Activated CD4-positive, alpha-beta memory T cell treated with anti-CD3 and anti-CD28 coated beads for 36 hours (primary cell): ENCODE measurements at regions not wholly inside any gene's neighbourhood (a gene's known extent, or its start where the extent isn't known, plus 50 kb on each side); places are given as distances from the start of the nearest gene placed in this dataset.
"Not testable (repeated sequence)": the region's sequence is repeated elsewhere in the genome, so short reads cannot be mapped to it uniquely, and the experiment has no call there.

Experiments
- CTCF ChIA-PET: fragments of 350-600 bp; sonication (Branson Sonifier 250); formaldehyde crosslinking; loops from one replicate; lab custom pipeline; 2021; ENCODE audit warnings: antibody characterized with exemption, inconsistent platforms; lab: Charles Lee
- POLR2A ChIA-PET: fragments of 350-600 bp; sonication (Branson Sonifier 250); formaldehyde crosslinking; loops from one replicate; lab custom pipeline; 2021; ENCODE audit warnings: antibody characterized with exemption; lab: Charles Lee
- DNase-seq: peaks from one replicate; pipeline ENCODE4 v3.0.0-alpha.2; 2020
- H3K27ac Mint-ChIP-seq: one replicate; pipeline ENCODE4 v1.8.0; 2021; ENCODE audit warnings: mixed read lengths
- H3K27me3 Mint-ChIP-seq: one replicate; pipeline ENCODE4 v1.8.0; 2021; ENCODE audit warnings: mixed read lengths
- H3K36me3 Mint-ChIP-seq: one replicate; pipeline ENCODE4 v1.8.0; 2021; ENCODE audit warnings: mixed read lengths
- H3K4me1 Mint-ChIP-seq: one replicate; pipeline ENCODE4 v1.8.0; 2021; ENCODE audit warnings: low read depth, mixed read lengths
- H3K4me3 Mint-ChIP-seq: one replicate; pipeline ENCODE4 v1.8.0; 2021; ENCODE audit warnings: mild to moderate bottlenecking, mixed read lengths
- H3K9me3 Mint-ChIP-seq: one replicate; pipeline ENCODE4 v1.8.0; 2021; ENCODE audit warnings: mixed read lengths
- intact Hi-C: fragments of 100-400 bp; cut with micrococcal nuclease; formaldehyde crosslinking; loops from one replicate; pipeline ENCODE4 v1.15.1; 2023

DNA sequence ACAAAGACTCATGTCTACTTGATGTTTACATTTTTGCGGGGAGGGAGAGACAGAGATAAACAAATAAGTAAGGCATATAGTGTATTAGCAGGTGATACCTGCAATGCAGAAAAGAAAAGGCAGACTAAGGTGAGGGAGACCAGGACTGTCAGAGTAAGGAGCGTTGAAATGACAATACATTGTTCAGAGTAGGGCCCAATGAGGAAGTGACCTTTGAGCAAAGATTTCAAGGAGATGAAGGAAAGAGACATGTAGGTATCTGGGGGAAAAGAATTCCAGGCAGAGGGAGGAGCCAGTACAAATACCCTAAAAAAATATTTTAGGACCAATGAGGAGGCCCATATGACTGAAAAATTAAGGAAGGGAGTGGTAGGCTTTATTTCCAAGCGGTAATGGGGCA lies 162.7 kb upstream of the PRSS1 start:
- Mint-ChIP-seq H3K27me3 (no peaks in the 10 kb centered on the region), H3K4me1 (peaks cover 11% of the 10 kb centered on the region), H3K36me3 (no peaks in the 10 kb centered on the region), H3K9me3 (no peaks in the 10 kb centered on the region), H3K4me3 (no peak overlapping the region), H3K27ac (no peak overlapping the region)
- intact Hi-C loops, result loop anchor here (1.0 kb wide), 2 partner anchors 28 to 51 kb away; no protein-coding TSS in a partner anchor
- CTCF ChIA-PET, result interaction anchor here (1.2 to 2.8 kb wide), 7 partner anchors 11 to 129 kb away, joined by 3 to 22 read pairs (median 7); no protein-coding TSS in a partner anchor
- POLR2A ChIA-PET, result no interaction called here
- no peak for DNase-seq

DNA sequence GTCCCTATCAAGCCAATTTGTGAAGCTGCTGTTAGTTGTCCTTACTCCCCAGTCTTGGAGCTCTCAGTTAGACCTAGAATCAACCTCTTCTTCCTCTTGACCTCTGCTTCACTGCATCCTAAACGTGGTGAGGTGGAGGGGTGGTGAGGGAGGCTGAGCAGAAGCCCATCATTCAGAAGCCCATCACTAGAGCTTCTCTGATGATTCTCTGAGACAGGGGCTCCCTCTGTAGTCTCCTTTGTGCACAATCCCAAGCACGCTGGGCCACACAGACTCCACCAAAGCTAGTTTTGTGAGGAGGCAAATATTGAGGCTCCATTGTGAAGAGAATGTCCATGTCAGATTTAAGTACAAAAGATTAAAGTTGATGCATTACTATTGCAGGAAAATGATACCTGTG lies 163.8 kb upstream of the PRSS1 start:
- Mint-ChIP-seq H3K36me3 (no peaks in the 10 kb centered on the region), H3K27me3 (no peaks in the 10 kb centered on the region), H3K4me3 (no peak overlapping the region), H3K9me3 (no peaks in the 10 kb centered on the region), H3K4me1 (peaks cover 22% of the 10 kb centered on the region), H3K27ac (no peak overlapping the region)
- CTCF ChIA-PET, result interaction anchor here (1.4 to 3.8 kb wide), 2 partner anchors 27 to 50 kb away, joined by 6 to 22 read pairs; no protein-coding TSS in a partner anchor
- no peak for DNase-seq
- intact Hi-C loops, result no loop called here
- POLR2A ChIA-PET, result no interaction called here

DNA sequence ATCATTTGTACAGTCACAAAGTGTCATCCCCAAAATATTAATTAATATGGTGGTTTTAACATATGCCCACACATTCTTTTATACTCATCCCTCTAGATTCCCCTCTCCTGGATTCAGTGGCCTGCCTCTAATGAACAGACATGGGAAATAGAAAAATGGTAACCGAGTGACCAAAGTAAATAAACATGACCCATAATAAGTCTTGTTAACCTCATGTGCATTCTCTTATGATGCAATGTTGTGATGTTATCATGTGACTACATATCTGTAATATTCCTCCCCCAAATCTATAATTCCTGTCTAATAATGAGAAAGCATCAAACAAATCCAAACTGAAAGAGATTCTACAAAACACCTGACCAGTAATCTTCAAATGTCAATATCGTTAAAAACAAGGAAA lies 164.5 kb upstream of the PRSS1 start:
- POLR2A ChIA-PET, result interaction anchor here (0.6 kb wide), 1 partner anchor 705 kb away, joined by 5 read pairs; no protein-coding TSS in a partner anchor
- Mint-ChIP-seq H3K9me3 (no peaks in the 10 kb centered on the region), H3K27ac (no peak overlapping the region), H3K4me1 (peaks cover 27% of the 10 kb centered on the region), H3K36me3 (no peaks in the 10 kb centered on the region), H3K4me3 (no peak overlapping the region), H3K27me3 (no peaks in the 10 kb centered on the region)
- no peak for DNase-seq
- CTCF ChIA-PET, result interaction anchor here (1.3 to 3.8 kb wide), 3 partner anchors 19 to 50 kb away, joined by 4 to 22 read pairs (median 6); no protein-coding TSS in a partner anchor
- intact Hi-C loops, result no loop called here

DNA sequence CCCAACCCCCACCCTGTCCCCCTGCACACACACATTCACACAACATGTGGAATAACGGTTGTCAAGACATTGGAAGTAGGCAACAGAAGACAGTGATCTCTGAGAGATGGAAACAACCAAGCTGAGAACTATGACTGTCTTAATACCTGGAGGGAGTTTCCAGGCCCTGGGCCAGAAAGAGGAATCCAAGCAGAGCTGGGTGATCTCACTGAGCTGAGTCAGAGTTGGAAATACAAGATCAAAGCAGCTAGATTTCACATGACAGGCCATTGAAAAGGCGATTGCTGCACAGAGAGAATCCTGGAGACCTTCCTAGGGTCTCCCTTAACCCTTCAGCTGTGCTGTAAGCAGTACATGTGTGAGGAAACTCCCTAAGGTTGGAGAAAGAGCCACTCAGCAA lies 165.8 kb upstream of the PRSS1 start:
- intact Hi-C loops, result loop anchor here (1.0 kb wide), 1 partner anchor 223 kb away; no protein-coding TSS in a partner anchor
- Mint-ChIP-seq H3K4me1 (peaks cover 30% of the 10 kb centered on the region), H3K27ac (no peak overlapping the region), H3K36me3 (no peaks in the 10 kb centered on the region), H3K27me3 (no peaks in the 10 kb centered on the region), H3K9me3 (no peaks in the 10 kb centered on the region), H3K4me3 (no peak overlapping the region)
- POLR2A ChIA-PET, result no interaction called here
- CTCF ChIA-PET, result interaction anchor here (1.1 to 3.8 kb wide), 6 partner anchors 8 to 657 kb away, joined by 3 to 22 read pairs (median 4); no protein-coding TSS in a partner anchor
- peak; percentile 65 for DNase-seq

DNA sequence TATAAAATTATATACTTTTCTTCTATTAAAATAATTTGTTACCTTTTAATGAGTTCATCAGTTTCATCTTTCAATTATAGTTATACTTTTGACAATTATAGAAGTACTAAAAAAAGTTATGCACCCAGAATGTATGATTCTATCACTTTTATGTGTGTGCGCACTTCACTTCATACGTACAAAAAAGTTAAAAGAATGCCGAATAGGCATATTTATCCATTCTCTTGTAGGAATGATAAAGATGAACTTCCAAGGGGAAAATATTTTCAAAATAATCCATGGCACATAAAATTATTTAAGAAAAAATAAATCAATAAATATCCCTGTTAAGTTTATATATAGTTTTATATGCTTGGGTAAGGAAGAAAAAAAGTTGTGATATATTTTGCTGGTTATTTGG lies 166.9 kb upstream of the PRSS1 start:
- Mint-ChIP-seq H3K27ac (no peak overlapping the region), H3K27me3 (no peaks in the 10 kb centered on the region), H3K4me3 (no peak overlapping the region), H3K9me3 (no peaks in the 10 kb centered on the region), H3K4me1 (peaks cover 30% of the 10 kb centered on the region), H3K36me3 (no peaks in the 10 kb centered on the region)
- ChIA-PET CTCF (interaction anchor here (1.1 to 3.8 kb wide), 5 partner anchors 9 to 658 kb away, joined by 3 to 22 read pairs (median 4); no protein-coding TSS in a partner anchor), POLR2A (interaction anchor here (0.7 kb wide), 1 partner anchor 52 kb away, joined by 3 read pairs; no protein-coding TSS in a partner anchor)
- intact Hi-C loops, result no loop called here
- DNase-seq, result no peak

DNA sequence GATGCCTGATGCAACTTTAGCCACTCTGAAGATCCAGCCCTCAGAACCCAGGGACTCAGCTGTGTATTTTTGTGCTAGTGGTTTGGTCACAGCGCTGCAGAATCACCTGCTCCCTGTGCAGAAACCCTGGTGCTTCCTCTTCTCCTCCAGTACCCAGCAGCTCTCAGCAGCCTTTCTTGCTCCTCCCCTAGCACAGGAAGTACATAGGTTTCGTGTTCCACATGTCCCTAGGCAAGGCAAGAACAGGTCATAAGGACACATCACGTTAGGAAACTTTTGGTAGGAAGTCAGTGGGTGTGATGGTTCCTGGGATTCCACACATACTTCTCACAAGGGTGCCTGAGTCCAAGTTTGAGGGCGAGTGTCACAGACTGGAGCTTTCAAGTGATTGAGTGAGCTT lies 167.9 kb upstream of the PRSS1 start:
- Mint-ChIP-seq H3K27me3 (no peaks in the 10 kb centered on the region), H3K4me3 (peak overlapping the region; percentile 35), H3K9me3 (no peaks in the 10 kb centered on the region), H3K27ac (peak overlapping the region; percentile 57), H3K36me3 (no peaks in the 10 kb centered on the region), H3K4me1 (peaks cover 30% of the 10 kb centered on the region)
- POLR2A ChIA-PET, result no interaction called here
- intact Hi-C loops, result no loop called here
- DNase-seq, result peak; percentile 41
- CTCF ChIA-PET, result interaction anchor here (1.8 to 3.1 kb wide), 2 partner anchors 23 kb away, joined by 4 to 10 read pairs; no protein-coding TSS in a partner anchor

DNA sequence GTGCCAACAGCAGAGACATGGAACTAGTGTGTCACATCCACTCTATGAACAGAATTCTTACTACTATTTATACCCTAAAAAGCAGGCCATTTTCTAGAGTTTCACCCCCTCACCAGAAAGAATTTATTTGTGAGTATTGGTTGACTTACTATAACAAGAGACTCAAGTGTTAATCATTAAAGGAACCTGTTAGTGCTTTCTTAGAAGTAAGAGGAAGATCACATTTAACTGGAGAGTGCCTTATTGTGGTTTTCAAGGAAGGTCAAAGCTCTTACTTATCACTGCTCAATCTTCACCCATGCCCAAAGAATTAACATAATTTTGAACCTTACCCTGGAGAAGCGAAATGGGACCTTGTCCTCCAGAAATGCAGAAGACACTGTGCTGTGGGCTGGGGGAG lies 169.3 kb upstream of the PRSS1 start:
- intact Hi-C loops, result no loop called here
- no peak overlapping the region for H3K4me3 Mint-ChIP-seq
- H3K27me3 Mint-ChIP-seq, result no peaks in the 10 kb centered on the region
- no peak for DNase-seq
- H3K4me1 Mint-ChIP-seq, result peaks cover 30% of the 10 kb centered on the region
- peak overlapping the region; percentile 21 for H3K27ac Mint-ChIP-seq
- CTCF ChIA-PET, result interaction anchor here (3.1 kb wide), 1 partner anchor 22 kb away, joined by 10 read pairs; no protein-coding TSS in a partner anchor
- POLR2A ChIA-PET, result no interaction called here
- no peaks in the 10 kb centered on the region for H3K9me3 Mint-ChIP-seq
- H3K36me3 Mint-ChIP-seq, result no peaks in the 10 kb centered on the region

DNA sequence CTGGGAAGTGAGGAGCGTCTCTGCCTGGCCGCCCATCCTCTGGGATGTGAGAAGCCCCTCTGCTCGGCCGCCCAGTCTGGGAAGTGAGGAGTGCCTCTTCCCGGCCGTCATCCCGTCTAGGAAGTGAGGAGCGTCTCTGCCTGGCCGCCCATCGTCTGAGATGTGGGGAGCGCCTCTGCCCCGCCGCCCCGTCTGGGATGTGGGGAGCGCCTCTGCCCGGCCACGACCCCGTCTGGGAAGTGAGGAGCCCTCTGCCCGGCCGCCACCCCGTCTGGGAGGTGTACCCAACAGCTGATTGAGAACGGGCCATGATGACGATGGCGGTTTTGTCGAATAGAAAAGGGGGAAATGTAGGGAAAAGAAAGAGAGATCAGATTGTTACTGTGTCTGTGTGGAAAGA lies 173.9 kb upstream of the PRSS1 start:
- CTCF ChIA-PET, H3K27ac Mint-ChIP-seq, H3K4me1 Mint-ChIP-seq, DNase-seq, intact Hi-C loops, H3K36me3 Mint-ChIP-seq, H3K9me3 Mint-ChIP-seq, H3K27me3 Mint-ChIP-seq, POLR2A ChIA-PET, H3K4me3 Mint-ChIP-seq: not testable (repeated sequence)

DNA sequence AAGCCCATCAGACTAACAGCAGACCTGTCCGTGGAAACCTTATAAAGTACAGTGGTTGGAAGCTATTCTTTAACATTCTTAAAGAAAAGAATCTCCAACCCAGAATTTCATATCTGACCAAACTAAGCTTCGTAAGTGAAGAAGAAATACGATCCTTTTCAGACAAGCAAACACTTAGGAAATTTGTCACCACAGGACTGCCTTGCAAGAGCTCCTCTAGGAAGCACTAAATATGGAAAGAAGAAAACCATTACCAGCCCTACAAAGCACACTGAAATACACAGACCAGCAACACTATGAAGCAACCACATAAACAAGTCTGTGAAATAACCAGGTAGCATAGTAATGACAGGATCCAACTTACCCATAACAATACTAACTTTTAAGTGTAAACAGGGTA lies 177.7 kb upstream of the PRSS1 start:
- no peaks in the 10 kb centered on the region for H3K36me3 Mint-ChIP-seq
- ChIA-PET POLR2A (no interaction called here), CTCF (interaction anchor here (0.7 to 1.4 kb wide), 2 partner anchors 14 to 23 kb away, joined by 3 read pairs; no protein-coding TSS in a partner anchor)
- DNase-seq, result no peak
- H3K27ac Mint-ChIP-seq, result no peak overlapping the region
- H3K4me3 Mint-ChIP-seq, result no peak overlapping the region
- no peaks in the 10 kb centered on the region for H3K4me1 Mint-ChIP-seq
- no peaks in the 10 kb centered on the region for H3K9me3 Mint-ChIP-seq
- no peaks in the 10 kb centered on the region for H3K27me3 Mint-ChIP-seq
- intact Hi-C loops, result no loop called here

DNA sequence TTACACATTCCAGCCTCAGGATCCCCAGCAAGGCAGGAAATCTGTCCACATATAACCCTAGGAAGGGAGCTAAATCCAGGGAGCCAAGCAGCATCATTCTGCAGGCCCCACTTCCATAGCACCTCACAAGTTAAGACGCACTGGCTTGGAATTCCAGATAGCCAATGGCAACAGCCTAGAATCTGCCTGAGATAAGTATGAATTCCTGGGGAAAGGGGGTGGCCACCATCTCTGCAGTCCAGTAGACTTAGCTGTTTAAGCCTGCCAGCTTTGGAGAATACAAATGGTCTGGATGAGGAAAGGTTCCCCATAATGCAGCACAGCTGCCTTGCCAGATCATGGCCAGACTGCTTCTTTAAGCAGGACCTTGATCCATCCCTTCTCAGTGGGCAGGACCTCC lies 179.4 kb upstream of the PRSS1 start:
- Mint-ChIP-seq H3K36me3 (no peaks in the 10 kb centered on the region), H3K27me3 (no peaks in the 10 kb centered on the region), H3K9me3 (no peaks in the 10 kb centered on the region), H3K4me1 (no peaks in the 10 kb centered on the region), H3K4me3 (no peak overlapping the region), H3K27ac (no peak overlapping the region)
- CTCF ChIA-PET, result interaction anchor here (1.0 to 1.4 kb wide), 2 partner anchors 12 to 18 kb away, joined by 3 to 4 read pairs; no protein-coding TSS in a partner anchor
- DNase-seq, result no peak
- intact Hi-C loops, result no loop called here
- POLR2A ChIA-PET, result no interaction called here

DNA sequence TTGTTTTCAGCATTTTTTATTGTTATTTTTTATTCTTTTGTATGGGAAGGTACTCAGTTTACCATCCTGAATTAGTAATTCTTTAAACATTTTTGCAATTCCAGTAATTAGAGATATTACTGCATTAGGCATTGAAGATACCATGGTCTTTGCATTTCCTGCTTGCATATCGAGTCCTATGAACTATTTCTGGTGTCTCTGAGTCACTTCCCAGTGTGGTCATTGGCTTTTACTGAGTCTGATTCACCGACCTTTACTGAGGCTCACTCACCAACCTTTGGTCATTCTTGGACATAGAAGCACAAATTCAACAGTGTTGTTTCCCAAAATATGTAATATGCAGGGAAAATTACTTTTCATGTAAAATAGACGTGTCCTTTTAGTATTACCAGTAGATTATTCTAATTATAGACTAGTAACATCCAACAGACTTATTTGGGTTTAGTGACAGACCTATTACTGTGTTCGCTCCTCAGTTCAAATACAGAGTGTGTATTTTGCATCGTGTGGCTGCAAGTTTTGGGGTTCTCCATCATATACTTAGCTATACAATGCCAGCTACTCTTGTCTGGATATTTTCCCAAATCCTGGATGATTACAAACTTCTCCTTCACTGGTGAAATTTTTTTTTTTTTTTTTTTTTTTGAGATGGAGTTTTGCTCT lies 180.7 kb upstream of the PRSS1 start:
- no peak for DNase-seq
- H3K27me3 Mint-ChIP-seq, result no peaks in the 10 kb centered on the region
- POLR2A ChIA-PET, result no interaction called here
- CTCF ChIA-PET, result interaction anchor here (1.4 kb wide), 1 partner anchor 10 kb away, joined by 6 read pairs; no protein-coding TSS in a partner anchor
- H3K27ac Mint-ChIP-seq, result no peak overlapping the region
- H3K4me3 Mint-ChIP-seq, result no peak overlapping the region
- intact Hi-C loops, result no loop called here
- H3K4me1 Mint-ChIP-seq, result no peaks in the 10 kb centered on the region
- H3K36me3 Mint-ChIP-seq, result no peaks in the 10 kb centered on the region
- H3K9me3 Mint-ChIP-seq, result no peaks in the 10 kb centered on the region

DNA sequence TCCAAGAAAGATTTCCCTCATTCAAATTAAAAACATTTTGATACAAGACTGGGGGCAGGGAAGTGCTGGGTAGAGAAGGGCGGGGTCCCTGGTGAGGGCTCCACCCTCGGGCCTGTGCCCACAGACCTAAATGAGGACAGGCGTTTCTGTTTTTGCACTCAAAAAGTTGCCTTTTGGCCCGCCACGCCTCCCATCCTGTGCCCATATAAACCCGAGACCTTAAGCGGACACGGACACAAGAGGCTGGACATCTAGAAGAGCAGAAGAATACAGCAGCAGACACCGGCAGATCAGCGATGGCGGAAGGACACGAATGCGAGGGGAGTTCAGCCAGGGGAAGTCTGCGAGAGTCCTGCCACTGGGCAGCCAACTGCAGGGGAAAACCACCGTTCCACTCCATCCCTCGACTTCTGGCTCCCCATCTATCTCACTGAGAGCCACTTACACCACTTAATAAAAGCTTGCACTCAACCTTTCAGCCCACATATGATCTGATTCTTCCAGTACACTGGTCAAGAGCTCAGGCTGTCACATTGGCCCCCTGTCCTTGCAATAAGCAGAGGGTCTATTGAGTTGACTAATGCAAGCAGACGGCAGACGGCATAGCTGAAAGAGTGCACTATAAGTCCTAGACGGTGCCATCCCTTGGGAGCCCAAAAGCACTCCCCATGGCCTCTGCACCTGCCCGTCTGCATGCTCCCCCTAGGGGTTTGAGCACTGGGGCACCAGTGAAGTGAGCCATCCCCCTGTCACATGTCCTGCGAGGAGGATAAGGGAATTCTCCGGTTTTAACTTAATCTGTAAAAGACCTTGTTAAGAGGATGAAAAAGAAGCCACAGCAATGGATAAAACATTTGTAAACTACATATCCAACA lies 181.8 kb upstream of the PRSS1 start:
- Mint-ChIP-seq H3K9me3 (no peaks in the 10 kb centered on the region), H3K27ac (no peak overlapping the region), H3K27me3 (no peaks in the 10 kb centered on the region), H3K4me1 (no peaks in the 10 kb centered on the region), H3K36me3 (no peaks in the 10 kb centered on the region), H3K4me3 (no peak overlapping the region)
- POLR2A ChIA-PET, result no interaction called here
- CTCF ChIA-PET, result interaction anchor here (1.2 to 1.4 kb wide), 2 partner anchors 9 kb away, joined by 3 to 6 read pairs; no protein-coding TSS in a partner anchor
- intact Hi-C loops, result no loop called here
- no peak for DNase-seq
